ENCODE measurements at regions not wholly inside any gene's neighbourhood (a gene's known extent, or its start where the extent isn't known, plus 50 kb on each side); places are given as distances from the start of the nearest gene placed in this dataset.

DNA sequence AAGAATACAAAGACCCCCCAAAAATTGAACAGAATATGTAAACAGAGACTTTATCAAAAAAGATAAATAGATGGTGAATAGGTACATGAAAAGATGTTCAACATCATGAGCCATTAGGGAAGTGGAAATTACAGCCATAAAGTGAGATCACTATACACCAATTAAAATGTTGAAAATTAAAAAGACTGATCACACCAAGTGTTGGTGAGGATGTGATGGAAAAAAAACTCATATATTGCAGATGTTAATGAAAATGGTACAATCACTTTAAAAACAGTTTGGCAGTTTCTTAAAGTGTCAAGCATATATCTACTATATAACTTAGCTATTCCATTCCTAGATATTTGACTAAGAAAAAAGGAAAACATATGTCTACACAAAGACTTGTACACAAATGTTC is 280.5 kb downstream of the DHX35 start (continued):
- TF ChIP-seq, protein P1, sequence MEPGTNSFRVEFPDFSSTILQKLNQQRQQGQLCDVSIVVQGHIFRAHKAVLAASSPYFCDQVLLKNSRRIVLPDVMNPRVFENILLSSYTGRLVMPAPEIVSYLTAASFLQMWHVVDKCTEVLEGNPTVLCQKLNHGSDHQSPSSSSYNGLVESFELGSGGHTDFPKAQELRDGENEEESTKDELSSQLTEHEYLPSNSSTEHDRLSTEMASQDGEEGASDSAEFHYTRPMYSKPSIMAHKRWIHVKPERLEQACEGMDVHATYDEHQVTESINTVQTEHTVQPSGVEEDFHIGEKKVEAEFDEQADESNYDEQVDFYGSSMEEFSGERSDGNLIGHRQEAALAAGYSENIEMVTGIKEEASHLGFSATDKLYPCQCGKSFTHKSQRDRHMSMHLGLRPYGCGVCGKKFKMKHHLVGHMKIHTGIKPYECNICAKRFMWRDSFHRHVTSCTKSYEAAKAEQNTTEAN (CRISPR knock-in tag; IDR thresholded peaks at IDR 0.05) = no peak
- TF ChIP-seq, protein P2, sequence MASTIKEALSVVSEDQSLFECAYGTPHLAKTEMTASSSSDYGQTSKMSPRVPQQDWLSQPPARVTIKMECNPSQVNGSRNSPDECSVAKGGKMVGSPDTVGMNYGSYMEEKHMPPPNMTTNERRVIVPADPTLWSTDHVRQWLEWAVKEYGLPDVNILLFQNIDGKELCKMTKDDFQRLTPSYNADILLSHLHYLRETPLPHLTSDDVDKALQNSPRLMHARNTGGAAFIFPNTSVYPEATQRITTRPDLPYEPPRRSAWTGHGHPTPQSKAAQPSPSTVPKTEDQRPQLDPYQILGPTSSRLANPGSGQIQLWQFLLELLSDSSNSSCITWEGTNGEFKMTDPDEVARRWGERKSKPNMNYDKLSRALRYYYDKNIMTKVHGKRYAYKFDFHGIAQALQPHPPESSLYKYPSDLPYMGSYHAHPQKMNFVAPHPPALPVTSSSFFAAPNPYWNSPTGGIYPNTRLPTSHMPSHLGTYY (CRISPR knock-in tag; IDR thresholded peaks at IDR 0.05) = no peak

DNA sequence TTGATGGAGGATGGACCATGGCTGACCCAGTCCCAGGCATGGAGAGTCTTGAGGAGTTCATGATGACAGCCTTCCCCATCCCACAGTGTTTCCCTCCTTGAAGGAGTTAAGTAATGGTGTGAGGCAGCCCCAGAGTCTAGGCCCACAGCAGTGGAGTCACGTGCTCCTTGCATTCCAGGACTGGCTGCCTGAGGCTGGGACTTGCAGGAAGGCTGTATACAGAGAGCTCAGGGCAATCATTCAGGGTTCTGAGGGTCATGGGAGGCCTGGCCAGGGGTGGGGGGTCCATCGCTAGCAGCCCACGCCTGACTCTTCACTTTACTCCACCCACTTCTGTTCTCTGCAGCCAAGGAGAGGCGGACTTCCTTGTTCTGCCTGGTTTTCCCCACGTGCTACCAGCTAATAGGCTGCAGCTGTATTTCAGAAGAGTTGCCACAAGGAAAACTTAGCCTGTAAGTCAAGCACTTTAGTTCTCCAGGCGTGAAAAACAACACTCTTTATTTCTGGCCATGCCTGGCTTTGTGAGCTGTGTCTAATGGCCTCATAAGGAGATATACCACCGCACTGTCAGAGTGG is 272.5 kb downstream of the DHX35 start:
- Mint-ChIP-seq H3K9me3 (no peaks in the 10 kb centered on the region; the same call in 1 of the 2 replicates), H3K4me1 (no peaks in the 10 kb centered on the region), H3K36me3 (no peaks in the 10 kb centered on the region), H3K27me3 (ENCODE audit: low read depth) (peaks cover 6% of the 10 kb centered on the region), H3K4me3 (no peak overlapping the region), H3K27ac (no peak overlapping the region)
- DNase-seq (ENCODE audit: low spot score) = no peak
- ChIA-PET CTCF (interaction anchor here (1.9 kb wide), 1 partner anchor 30 kb away, joined by 5 read pairs; no protein-coding TSS in a partner anchor), POLR2A (no interaction called here)
- no peak for ATAC-seq
- no peak for TF ChIP-seq ELF4 (CRISPR knock-in tag; IDR thresholded peaks at IDR 0.05; ENCODE audit: low read depth)
- TF ChIP-seq CREB1 (CRISPR knock-in tag; IDR thresholded peaks at IDR 0.05) = no peak
- no peak for TF ChIP-seq ZNF121 (CRISPR knock-in tag; IDR thresholded peaks at IDR 0.05)
- TF ChIP-seq NFATC4 (CRISPR knock-in tag; IDR thresholded peaks at IDR 0.05) = no peak
- TF ChIP-seq SOX15 (CRISPR knock-in tag; IDR thresholded peaks at IDR 0.05) = no peak
- TF ChIP-seq NR3C1 (CRISPR knock-in tag; conservative IDR thresholded peaks at IDR 0.05; ENCODE audit: low read depth) = no peak
- TF ChIP-seq, protein P3, sequence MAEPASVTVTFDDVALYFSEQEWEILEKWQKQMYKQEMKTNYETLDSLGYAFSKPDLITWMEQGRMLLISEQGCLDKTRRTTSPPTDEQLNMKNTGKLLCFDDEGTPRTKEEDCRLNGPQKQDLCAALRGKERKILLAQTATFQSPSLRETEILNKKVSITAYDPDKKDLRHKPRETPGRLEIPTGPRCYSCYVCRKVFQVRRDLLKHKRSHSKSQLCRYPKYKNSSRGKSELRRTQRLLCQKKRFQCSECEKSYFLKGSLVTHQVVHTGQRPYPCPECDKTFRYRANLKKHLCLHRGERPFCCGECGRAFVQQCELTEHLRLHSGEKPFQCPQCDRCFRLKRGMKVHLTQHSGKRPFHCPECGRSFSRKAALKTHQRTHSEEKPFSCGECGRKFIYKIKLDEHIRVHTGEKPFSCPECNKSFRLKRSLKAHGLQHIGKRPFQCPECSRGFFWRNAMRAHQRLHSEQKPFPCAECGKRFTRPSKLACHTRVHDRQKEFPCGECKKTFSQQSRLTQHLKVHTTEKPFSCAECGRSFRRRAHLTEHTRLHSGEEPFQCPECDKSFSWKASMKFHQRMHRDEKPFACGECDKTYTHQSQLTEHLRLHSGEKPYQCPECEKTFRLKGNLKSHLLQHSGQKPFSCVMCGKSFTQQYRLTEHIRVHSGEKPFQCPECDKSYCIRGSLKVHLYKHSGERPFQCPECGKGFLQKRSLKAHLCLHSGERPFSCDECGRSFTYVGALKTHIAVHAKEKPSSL (CRISPR knock-in tag; conservative IDR thresholded peaks at IDR 0.05) = no peak
- no peak for TF ChIP-seq JUN (CRISPR knock-in tag; IDR thresholded peaks at IDR 0.05)
- TF ChIP-seq TP53 (CRISPR knock-in tag; IDR thresholded peaks at IDR 0.05) = no peak
- TF ChIP-seq, protein P4, sequence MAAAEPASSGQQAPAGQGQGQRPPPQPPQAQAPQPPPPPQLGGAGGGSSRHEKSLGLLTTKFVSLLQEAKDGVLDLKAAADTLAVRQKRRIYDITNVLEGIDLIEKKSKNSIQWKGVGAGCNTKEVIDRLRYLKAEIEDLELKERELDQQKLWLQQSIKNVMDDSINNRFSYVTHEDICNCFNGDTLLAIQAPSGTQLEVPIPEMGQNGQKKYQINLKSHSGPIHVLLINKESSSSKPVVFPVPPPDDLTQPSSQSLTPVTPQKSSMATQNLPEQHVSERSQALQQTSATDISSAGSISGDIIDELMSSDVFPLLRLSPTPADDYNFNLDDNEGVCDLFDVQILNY (CRISPR knock-in tag; IDR thresholded peaks at IDR 0.05) = no peak
- TF ChIP-seq SP1 (CRISPR knock-in tag; conservative IDR thresholded peaks at IDR 0.05) = no peak
- TF ChIP-seq, protein P5, sequence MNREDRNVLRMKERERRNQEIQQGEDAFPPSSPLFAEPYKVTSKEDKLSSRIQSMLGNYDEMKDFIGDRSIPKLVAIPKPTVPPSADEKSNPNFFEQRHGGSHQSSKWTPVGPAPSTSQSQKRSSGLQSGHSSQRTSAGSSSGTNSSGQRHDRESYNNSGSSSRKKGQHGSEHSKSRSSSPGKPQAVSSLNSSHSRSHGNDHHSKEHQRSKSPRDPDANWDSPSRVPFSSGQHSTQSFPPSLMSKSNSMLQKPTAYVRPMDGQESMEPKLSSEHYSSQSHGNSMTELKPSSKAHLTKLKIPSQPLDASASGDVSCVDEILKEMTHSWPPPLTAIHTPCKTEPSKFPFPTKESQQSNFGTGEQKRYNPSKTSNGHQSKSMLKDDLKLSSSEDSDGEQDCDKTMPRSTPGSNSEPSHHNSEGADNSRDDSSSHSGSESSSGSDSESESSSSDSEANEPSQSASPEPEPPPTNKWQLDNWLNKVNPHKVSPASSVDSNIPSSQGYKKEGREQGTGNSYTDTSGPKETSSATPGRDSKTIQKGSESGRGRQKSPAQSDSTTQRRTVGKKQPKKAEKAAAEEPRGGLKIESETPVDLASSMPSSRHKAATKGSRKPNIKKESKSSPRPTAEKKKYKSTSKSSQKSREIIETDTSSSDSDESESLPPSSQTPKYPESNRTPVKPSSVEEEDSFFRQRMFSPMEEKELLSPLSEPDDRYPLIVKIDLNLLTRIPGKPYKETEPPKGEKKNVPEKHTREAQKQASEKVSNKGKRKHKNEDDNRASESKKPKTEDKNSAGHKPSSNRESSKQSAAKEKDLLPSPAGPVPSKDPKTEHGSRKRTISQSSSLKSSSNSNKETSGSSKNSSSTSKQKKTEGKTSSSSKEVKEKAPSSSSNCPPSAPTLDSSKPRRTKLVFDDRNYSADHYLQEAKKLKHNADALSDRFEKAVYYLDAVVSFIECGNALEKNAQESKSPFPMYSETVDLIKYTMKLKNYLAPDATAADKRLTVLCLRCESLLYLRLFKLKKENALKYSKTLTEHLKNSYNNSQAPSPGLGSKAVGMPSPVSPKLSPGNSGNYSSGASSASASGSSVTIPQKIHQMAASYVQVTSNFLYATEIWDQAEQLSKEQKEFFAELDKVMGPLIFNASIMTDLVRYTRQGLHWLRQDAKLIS (CRISPR knock-in tag; IDR thresholded peaks at IDR 0.05; ENCODE audit: borderline replicate concordance) = no peak

DNA sequence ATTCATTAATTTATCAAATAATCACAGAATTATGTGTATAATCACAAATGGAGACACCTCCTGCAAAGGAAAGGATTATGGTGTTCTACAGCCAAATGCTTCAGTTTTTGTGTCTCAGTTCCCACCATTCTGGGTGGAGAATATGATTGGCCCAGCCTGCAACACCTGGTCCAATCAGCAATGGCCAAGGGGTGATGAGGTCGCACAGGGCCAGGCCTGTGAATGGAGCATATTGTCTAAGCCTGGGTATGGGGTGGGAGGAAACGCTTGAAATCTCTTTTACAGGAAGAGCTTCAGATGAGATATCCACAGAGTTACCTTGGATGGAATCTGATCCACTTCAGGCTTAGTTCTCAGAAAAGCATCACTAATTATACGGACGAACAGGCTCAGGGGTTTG is 271.6 kb downstream of the DHX35 start:
- Mint-ChIP-seq H3K27me3 (ENCODE audit: low read depth) (peaks cover 6% of the 10 kb centered on the region), H3K27ac (no peak overlapping the region), H3K4me1 (no peaks in the 10 kb centered on the region), H3K4me3 (no peak overlapping the region), H3K9me3 (no peaks in the 10 kb centered on the region; the same call in 1 of the 2 replicates), H3K36me3 (no peaks in the 10 kb centered on the region)
- no peak for DNase-seq (ENCODE audit: low spot score)
- TF ChIP-seq GABPB1 (CRISPR knock-in tag; IDR thresholded peaks at IDR 0.05) (no peak), NFATC4 (CRISPR knock-in tag; IDR thresholded peaks at IDR 0.05) (no peak)
- ChIA-PET POLR2A (no interaction called here), CTCF (interaction anchor here (1.4 kb wide), 1 partner anchor 31 kb away, joined by 5 read pairs; no protein-coding TSS in a partner anchor)
- peak; percentile 51 for ATAC-seq

Data from WTC11 (cell line).